PC-3 (cell line): ENCODE measurements at regions not wholly inside any gene's neighbourhood (a gene's known extent, or its start where the extent isn't known, plus 50 kb on each side); places are given as distances from the start of the nearest gene placed in this dataset.

Experiments
- ATAC-seq: fragments of 200-7000 bp; cut with Tn5 transposase; 2 replicates; pipeline ENCODE4 v1.9.1; 2020; ENCODE audit warnings: mild to moderate bottlenecking, moderate library complexity
- BruUV-seq: library from RNA; stranded (reverse); fragments of 400-500 nt; replicated peaks from 2 replicates; lab custom pipeline; 2021; lab: Mats Ljungman, UMichigan
- CTCF ChIA-PET: fragments of 300-600 bp; sonication (Branson Sonifier 250); formaldehyde crosslinking; loops from one replicate; lab custom pipeline; 2022; ENCODE audit warnings: antibody characterized with exemption; lab: Charles Lee
- POLR2A ChIA-PET: fragments of 300-600 bp; sonication (Branson Sonifier 250); formaldehyde crosslinking; loops from one replicate; lab custom pipeline; 2022; ENCODE audit warnings: antibody characterized with exemption; ENCODE audit not compliant: unreplicated experiment; lab: Charles Lee
- DNase-seq: peaks from one replicate; pipeline ENCODE4 v3.0.0-alpha.2; 2015
- H2AFZ ChIP-seq: fragments of 300-600 bp; sonication (generic); 2 replicates; pipeline ENCODE4 v1.6.0; 2016; ENCODE audit warnings: antibody characterized with exemption, low read length
- H3F3A ChIP-seq: fragments of 300-600 bp; sonication (generic); one replicate; pipeline ENCODE4 v1.6.0; 2017; ENCODE audit warnings: antibody characterized with exemption, low read length, control low read depth, mild to moderate bottlenecking; ENCODE audit not compliant: unreplicated experiment
- H3K27ac ChIP-seq: fragments of 300-600 bp; sonication (generic); 2 replicates; pipeline ENCODE4 v1.5.1; 2016; ENCODE audit warnings: mild to moderate bottlenecking, low read length
- H3K27me3 ChIP-seq: fragments of 300-600 bp; sonication (generic); 2 replicates; pipeline ENCODE4 v1.6.1; 2016; ENCODE audit warnings: low read length, mixed read lengths
- H3K36me3 ChIP-seq: fragments of 300-600 bp; sonication (generic); 2 replicates; pipeline ENCODE4 v1.6.1; 2016; ENCODE audit warnings: low read depth, mixed run types, low read length, mixed read lengths
- H3K4me1 ChIP-seq: fragments of 300-600 bp; sonication (generic); 2 replicates; pipeline ENCODE4 v1.5.1; 2016; ENCODE audit warnings: low read length; ENCODE audit not compliant: insufficient read depth
- H3K4me2 ChIP-seq: fragments of 300-600 bp; sonication (generic); 2 replicates; pipeline ENCODE4 v1.6.0; 2016; ENCODE audit warnings: low read length
- H3K4me3 ChIP-seq: fragments of 300-600 bp; sonication (generic); 2 replicates; pipeline ENCODE4 v1.5.1; 2016; ENCODE audit warnings: mild to moderate bottlenecking, low read length, mixed read lengths
- H3K79me2 ChIP-seq: fragments of 300-600 bp; sonication (generic); 2 replicates; pipeline ENCODE4 v1.6.1; 2017; ENCODE audit warnings: low read length, mixed read lengths
- H3K9ac ChIP-seq: fragments of 300-600 bp; sonication (generic); 2 replicates; pipeline ENCODE4 v1.6.0; 2016; ENCODE audit warnings: mild to moderate bottlenecking, low read length
- H3K9me2 ChIP-seq: fragments of 300-600 bp; sonication (generic); replicated peaks from 2 replicates; pipeline ENCODE4 v1.6.1; 2016; ENCODE audit warnings: mixed run types, low read length, mixed read lengths
- H3K9me3 ChIP-seq: fragments of 300-600 bp; sonication (generic); 2 replicates; pipeline ENCODE4 v1.6.1; 2016; ENCODE audit warnings: low read length, mixed read lengths
- H4K20me1 ChIP-seq: fragments of 300-600 bp; sonication (generic); 2 replicates; pipeline ENCODE4 v1.6.1; 2016; ENCODE audit warnings: low read length, mixed read lengths
- EZH2 ChIP-seq: fragments of 300-600 bp; sonication (generic); IDR thresholded peaks from one replicate; pipeline ENCODE4 v1.6.1; 2017; ENCODE audit warnings: antibody characterized with exemption, mild to moderate bottlenecking, low read length; ENCODE audit not compliant: unreplicated experiment
- EZH2phosphoT487 ChIP-seq: fragments of 300-600 bp; sonication (generic); IDR thresholded peaks from 2 replicates; pipeline ENCODE4 v1.6.1; 2018; ENCODE audit warnings: mild to moderate bottlenecking, antibody characterized with exemption, low read length, borderline replicate concordance
- intact Hi-C: fragments of 100-400 bp; cut with micrococcal nuclease; formaldehyde crosslinking; loops from 2 replicates; pipeline ENCODE4 v1.9.0; 2023
- TF ChIP-seq, protein P1 (sequence below): fragments of 300-600 bp; sonication (generic); conservative IDR thresholded peaks from 2 replicates; pipeline ENCODE4 v1.5.1; 2017; ENCODE audit warnings: antibody characterized with exemption, low read depth, mild to moderate bottlenecking, low read length

DNA sequence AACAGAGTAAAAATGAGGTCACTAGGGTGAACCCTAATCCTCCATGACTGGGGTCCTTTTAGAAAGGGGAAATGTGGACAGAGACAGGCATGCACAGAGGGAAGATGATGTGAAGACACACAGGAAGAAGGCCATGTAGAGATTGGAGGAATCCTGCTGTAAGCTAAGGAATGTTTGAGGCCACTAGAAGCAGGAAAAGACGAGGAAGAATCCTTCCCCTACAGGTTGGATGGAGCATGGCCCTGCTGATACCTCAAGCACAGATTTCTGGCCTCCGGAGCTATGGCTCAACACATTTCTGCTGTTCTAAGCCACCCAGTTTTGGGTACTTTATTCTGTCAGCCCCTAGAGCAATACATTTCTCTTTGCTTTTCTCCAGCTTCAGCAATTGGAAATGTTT, 486.9 kb downstream of the MIAT start:
- ATAC-seq = no peak
- CTCF ChIA-PET = no interaction called here
- POLR2A ChIA-PET = no interaction called here

DNA sequence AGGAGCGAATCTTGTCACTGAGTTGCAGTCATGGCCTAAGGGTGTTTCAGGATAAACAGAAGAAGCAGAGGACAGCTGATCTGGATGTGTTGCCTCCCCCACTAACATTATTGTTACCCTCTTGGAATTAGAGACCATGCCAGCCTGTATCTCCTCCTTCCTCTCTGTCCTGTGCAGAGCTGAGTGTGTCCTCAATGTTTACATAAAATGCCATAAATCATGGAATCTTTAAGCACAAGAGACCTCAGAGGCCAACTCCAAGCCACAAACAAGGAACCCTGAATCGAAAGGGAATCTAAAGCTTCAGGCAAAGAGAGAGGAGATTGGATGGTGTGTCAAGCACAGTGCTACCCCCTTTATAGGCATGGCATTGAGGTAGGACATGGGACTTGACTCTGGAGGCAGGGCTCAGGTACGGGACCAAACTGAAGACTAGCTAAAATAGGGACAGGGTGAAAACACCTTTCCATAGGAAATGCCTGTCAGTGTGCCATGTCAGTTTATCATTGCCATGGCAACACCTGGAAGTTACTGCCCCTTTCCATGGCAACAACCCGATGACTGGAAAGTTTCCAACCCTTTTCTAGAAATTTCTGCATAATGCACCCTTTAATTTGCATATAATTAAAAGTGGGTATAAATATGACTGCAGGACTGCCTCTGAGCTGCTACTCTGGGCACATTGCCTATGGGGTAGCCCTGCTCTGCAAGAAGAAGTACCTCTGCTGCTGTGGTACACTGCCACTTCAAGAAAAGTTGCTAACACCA, 489.7 kb downstream of the MIAT start:
- Histone ChIP-seq H3K9me2 (no peaks in the 10 kb centered on the region), H3K79me2 (no peaks in the 10 kb centered on the region), H2AFZ (no peak overlapping the region), H4K20me1 (no peaks in the 10 kb centered on the region), H3K27me3 (0 out of 2 replicates have a peak, but pooled peaks cover 5% of the 10 kb centered on the region), H3F3A (no peaks in the 10 kb centered on the region), H3K9me3 (no peaks in the 10 kb centered on the region), H3K4me3 (no peak overlapping the region), H3K36me3 (no peaks in the 10 kb centered on the region), H3K9ac (no peak overlapping the region), H3K27ac (no peak overlapping the region), H3K4me2 (no peak overlapping the region), H3K4me1 (no peaks in the 10 kb centered on the region)
- intact Hi-C loops = no loop called here
- DNase-seq = no peak
- CTCF ChIA-PET = no interaction called here
- BruUV-seq = no TSS peak
- TF ChIP-seq EZH2 (no peak), EZH2phosphoT487 (no peak)
- TF ChIP-seq, protein P1, sequence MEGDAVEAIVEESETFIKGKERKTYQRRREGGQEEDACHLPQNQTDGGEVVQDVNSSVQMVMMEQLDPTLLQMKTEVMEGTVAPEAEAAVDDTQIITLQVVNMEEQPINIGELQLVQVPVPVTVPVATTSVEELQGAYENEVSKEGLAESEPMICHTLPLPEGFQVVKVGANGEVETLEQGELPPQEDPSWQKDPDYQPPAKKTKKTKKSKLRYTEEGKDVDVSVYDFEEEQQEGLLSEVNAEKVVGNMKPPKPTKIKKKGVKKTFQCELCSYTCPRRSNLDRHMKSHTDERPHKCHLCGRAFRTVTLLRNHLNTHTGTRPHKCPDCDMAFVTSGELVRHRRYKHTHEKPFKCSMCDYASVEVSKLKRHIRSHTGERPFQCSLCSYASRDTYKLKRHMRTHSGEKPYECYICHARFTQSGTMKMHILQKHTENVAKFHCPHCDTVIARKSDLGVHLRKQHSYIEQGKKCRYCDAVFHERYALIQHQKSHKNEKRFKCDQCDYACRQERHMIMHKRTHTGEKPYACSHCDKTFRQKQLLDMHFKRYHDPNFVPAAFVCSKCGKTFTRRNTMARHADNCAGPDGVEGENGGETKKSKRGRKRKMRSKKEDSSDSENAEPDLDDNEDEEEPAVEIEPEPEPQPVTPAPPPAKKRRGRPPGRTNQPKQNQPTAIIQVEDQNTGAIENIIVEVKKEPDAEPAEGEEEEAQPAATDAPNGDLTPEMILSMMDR = no peak
- POLR2A ChIA-PET = no interaction called here
- no peak for ATAC-seq

More for the DNA sequence above, 486.9 kb downstream of the MIAT start:
- Histone ChIP-seq H3K4me2 (no peak overlapping the region), H3K79me2 (no peaks in the 10 kb centered on the region), H3K27ac (no peak overlapping the region), H3K9ac (no peak overlapping the region), H2AFZ (no peak overlapping the region), H3K4me3 (no peak overlapping the region), H3K9me2 (no peaks in the 10 kb centered on the region), H3K4me1 (no peaks in the 10 kb centered on the region), H3K36me3 (no peaks in the 10 kb centered on the region), H4K20me1 (no peaks in the 10 kb centered on the region), H3F3A (no peaks in the 10 kb centered on the region), H3K27me3 (0 out of 2 replicates have a peak, but pooled peaks cover 5% of the 10 kb centered on the region), H3K9me3 (no peaks in the 10 kb centered on the region)
- no TSS peak for BruUV-seq
- TF ChIP-seq, protein P1 = no peak
- no peak for TF ChIP-seq EZH2
- no peak for TF ChIP-seq EZH2phosphoT487
- no peak for DNase-seq
- intact Hi-C loops = no loop called here

DNA sequence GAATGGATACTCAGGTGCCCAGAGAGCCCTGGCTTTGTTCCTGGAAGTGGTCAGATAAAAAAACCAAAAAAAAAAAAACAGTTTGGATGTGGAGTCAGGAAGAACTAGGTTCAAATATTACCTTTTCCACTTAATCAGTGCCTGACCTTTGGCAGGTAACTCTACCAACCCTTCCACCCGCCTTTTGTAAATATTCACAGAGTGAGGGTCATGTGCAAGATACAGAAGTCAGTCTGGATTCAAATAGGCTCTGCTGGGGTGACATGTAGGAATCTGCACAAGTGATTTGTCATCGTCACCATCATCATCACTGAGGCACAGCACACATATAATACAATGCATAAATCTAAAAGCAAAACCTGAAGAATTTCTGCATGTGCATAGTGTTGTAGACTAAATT, 490.7 kb downstream of the MIAT start:
- Histone ChIP-seq H2AFZ (no peak overlapping the region), H3K9me2 (no peaks in the 10 kb centered on the region), H3K9me3 (no peaks in the 10 kb centered on the region), H3K4me2 (no peak overlapping the region), H3K27me3 (0 out of 2 replicates have a peak, but pooled peaks cover 5% of the 10 kb centered on the region), H3K4me3 (no peak overlapping the region), H3K27ac (no peak overlapping the region), H4K20me1 (no peaks in the 10 kb centered on the region), H3F3A (no peaks in the 10 kb centered on the region), H3K36me3 (no peaks in the 10 kb centered on the region), H3K79me2 (no peaks in the 10 kb centered on the region), H3K9ac (no peak overlapping the region), H3K4me1 (no peaks in the 10 kb centered on the region)
- ChIA-PET CTCF (no interaction called here), POLR2A (no interaction called here)
- no peak for DNase-seq
- TF ChIP-seq, protein P1 = no peak
- no peak for TF ChIP-seq EZH2phosphoT487
- no peak for TF ChIP-seq EZH2
- no TSS peak for BruUV-seq
- ATAC-seq = no peak
- intact Hi-C loops = no loop called here
